ENCODE measurements at regions not wholly inside any gene's neighbourhood (a gene's known extent, or its start where the extent isn't known, plus 50 kb on each side); places are given as distances from the start of the nearest gene placed in this dataset.
"Not testable (repeated sequence)": the region's sequence is repeated elsewhere in the genome, so short reads cannot be mapped to it uniquely, and the experiment has no call there.

DNA sequence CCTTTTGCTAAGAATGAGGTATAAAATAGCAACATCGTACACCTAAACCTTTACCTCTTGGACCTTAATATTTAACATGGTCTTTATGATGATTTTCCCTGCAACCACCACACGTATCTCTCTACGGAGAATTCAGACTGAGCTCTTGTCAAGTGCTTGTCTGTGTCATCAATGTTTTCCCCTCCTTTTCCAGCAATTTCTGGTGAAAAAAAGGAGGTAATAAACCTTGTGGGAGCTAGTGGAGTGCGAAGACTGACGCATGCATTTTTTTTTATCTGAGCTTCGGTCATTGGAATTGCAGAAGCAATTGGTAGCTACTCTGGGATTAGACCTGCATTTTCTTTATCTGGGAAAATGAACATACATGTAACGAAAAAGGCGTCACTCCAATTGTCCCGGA lies 527.6 kb downstream of the TMEM114 start:
- in situ Hi-C loops (cut with MboI; ENCODE audit: low sequenced_read_pairs, unreplicated experiment), result no loop called here
- TF ChIP-seq, protein P1, sequence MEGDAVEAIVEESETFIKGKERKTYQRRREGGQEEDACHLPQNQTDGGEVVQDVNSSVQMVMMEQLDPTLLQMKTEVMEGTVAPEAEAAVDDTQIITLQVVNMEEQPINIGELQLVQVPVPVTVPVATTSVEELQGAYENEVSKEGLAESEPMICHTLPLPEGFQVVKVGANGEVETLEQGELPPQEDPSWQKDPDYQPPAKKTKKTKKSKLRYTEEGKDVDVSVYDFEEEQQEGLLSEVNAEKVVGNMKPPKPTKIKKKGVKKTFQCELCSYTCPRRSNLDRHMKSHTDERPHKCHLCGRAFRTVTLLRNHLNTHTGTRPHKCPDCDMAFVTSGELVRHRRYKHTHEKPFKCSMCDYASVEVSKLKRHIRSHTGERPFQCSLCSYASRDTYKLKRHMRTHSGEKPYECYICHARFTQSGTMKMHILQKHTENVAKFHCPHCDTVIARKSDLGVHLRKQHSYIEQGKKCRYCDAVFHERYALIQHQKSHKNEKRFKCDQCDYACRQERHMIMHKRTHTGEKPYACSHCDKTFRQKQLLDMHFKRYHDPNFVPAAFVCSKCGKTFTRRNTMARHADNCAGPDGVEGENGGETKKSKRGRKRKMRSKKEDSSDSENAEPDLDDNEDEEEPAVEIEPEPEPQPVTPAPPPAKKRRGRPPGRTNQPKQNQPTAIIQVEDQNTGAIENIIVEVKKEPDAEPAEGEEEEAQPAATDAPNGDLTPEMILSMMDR (IDR thresholded peaks at IDR 0.05; ENCODE audit: borderline replicate concordance, control extremely low read depth, extremely low read depth, insufficient read depth, missing control alignments), result no peak
- no peak for DNase-seq (ENCODE audit: low spot score)

DNA sequence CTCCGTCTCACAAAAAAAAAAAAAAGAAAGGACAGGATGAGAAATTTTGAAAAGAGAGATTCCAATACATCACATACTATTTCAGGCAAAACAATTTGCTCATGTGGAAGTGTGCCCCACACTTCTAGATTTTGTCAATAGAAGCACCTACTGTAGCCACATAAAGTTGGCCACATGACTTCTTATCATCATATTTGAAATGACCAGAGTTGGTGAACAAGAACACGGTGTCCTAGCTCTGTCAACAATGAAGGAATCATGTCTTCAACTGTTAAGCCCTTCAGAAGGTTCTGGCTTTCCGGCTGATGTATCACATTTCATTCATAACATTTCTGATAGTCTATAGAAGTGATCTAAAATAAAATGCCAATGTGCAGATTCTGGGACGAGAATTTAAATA lies 534.5 kb downstream of the TMEM114 start:
- TF ChIP-seq, protein P1 (IDR thresholded peaks at IDR 0.05; ENCODE audit: borderline replicate concordance, control extremely low read depth, extremely low read depth, insufficient read depth, missing control alignments), result no peak
- no peak for DNase-seq (ENCODE audit: low spot score)
- in situ Hi-C loops (cut with MboI; ENCODE audit: low sequenced_read_pairs, unreplicated experiment), result no loop called here

DNA sequence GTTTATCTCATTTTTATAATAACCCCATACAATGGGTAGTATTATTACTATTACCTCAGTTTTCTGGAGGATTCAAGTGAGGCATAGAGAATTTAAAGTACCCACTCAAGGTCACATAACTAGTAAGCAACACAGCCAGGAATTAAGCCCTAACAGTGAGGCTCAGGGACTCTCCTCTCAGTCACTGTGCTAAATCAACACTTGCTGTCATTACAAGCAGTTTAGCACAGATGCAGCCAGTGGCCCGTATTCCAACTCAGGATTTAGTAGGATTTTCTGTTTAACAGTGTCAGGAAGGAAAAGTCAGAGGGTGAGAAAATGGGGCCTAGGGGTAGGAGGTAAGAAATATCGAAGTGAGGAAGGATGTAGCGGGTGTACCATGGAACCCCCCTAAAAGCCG lies 536.9 kb downstream of the TMEM114 start:
- TF ChIP-seq, protein P1 (IDR thresholded peaks at IDR 0.05; ENCODE audit: borderline replicate concordance, control extremely low read depth, extremely low read depth, insufficient read depth, missing control alignments), result no peak
- in situ Hi-C loops (cut with MboI; ENCODE audit: low sequenced_read_pairs, unreplicated experiment), result no loop called here
- DNase-seq (ENCODE audit: low spot score), result no peak

DNA sequence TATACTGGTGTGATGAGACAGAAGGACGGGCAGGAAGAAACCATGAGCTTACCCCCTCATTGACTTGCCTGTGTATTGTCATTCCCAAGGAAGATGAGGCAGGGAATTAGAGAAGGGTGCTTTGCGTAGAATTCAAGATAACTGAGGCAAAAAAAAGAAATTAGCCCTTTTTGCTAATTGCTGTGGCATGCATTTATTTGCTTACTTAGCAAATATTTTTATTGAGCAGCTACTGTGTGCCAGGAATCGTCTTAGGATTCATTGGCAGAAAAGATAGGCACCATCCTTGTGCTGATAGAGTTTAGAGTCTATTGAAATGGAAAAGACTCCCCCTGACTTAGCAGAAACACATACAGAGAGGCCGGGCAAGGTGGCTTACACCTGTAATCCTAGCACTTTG lies 541.9 kb downstream of the TMEM114 start:
- TF ChIP-seq, protein P1 (IDR thresholded peaks at IDR 0.05; ENCODE audit: borderline replicate concordance, control extremely low read depth, extremely low read depth, insufficient read depth, missing control alignments), result no peak
- in situ Hi-C loops (cut with MboI; ENCODE audit: low sequenced_read_pairs, unreplicated experiment), result no loop called here
- DNase-seq (ENCODE audit: low spot score), result no peak

DNA sequence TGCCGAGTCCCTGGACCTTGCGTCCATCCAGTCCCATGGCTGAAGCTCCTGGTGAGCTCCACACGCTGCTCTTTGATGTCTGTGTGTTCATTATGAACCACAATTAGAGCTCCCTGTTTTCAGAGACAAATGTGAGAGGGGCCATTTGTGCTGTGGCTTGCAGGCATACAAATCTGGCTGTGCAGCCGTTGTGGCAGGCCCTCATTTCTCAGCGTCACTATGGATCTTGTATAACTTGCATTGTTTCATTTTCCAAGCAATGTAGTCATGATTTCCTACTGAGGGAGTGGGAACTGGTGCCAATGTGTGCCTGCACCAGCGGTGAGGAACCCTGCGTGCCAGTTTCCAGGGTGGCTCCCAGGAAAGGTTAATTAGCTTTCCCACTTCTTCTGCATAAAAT lies 542.6 kb downstream of the TMEM114 start:
- in situ Hi-C loops (cut with MboI; ENCODE audit: low sequenced_read_pairs, unreplicated experiment), result no loop called here

DNA sequence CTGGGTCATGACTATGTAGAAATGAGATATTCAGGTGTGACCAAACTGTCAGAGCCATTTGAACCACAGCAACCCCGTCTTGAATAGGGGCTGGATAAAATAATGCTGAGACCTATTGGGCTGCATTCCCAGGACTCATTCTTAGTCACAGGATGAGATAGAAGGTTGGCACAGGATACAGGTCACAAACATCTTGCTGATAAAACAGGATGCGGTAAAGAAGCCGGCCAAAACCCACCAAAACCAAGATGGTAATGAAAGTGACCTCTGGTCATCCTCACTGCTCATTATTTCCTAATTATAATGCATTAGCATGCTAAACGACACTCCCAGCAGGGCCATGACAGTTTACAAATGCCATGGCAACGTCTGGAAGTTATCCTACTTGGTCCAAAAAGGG lies 545.5 kb downstream of the TMEM114 start:
- TF ChIP-seq, protein P1 (IDR thresholded peaks at IDR 0.05; ENCODE audit: borderline replicate concordance, control extremely low read depth, extremely low read depth, insufficient read depth, missing control alignments), result no peak
- no peak for DNase-seq (ENCODE audit: low spot score)
- in situ Hi-C loops (cut with MboI; ENCODE audit: low sequenced_read_pairs, unreplicated experiment), result no loop called here

More for the DNA sequence above, 542.6 kb downstream of the TMEM114 start:
- DNase-seq (ENCODE audit: low spot score), result no peak
- TF ChIP-seq, protein P1 (IDR thresholded peaks at IDR 0.05; ENCODE audit: borderline replicate concordance, control extremely low read depth, extremely low read depth, insufficient read depth, missing control alignments), result no peak

DNA sequence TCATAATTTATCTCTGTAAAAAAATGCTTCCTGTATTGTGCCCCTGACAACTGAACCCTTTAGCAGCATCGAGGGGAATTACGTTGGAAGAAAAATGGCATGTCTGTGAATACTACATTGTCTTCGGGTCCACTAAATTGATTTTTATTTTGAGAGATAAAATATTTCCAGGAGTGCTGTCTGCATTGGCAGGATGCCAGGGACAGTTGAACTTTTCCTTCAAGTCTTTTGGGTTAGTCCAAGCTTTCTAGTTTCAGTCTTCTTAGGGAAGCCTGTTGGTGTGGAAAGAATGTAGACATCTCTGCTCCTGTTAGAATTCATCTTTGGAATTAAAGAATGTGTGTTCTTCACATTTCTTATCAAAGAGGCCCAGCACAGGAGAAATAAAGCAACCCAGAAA lies 557.9 kb downstream of the TMEM114 start:
- in situ Hi-C loops (cut with MboI; ENCODE audit: low sequenced_read_pairs, unreplicated experiment), result no loop called here
- DNase-seq (ENCODE audit: low spot score), result no peak
- TF ChIP-seq, protein P1 (IDR thresholded peaks at IDR 0.05; ENCODE audit: borderline replicate concordance, control extremely low read depth, extremely low read depth, insufficient read depth, missing control alignments), result no peak

DNA sequence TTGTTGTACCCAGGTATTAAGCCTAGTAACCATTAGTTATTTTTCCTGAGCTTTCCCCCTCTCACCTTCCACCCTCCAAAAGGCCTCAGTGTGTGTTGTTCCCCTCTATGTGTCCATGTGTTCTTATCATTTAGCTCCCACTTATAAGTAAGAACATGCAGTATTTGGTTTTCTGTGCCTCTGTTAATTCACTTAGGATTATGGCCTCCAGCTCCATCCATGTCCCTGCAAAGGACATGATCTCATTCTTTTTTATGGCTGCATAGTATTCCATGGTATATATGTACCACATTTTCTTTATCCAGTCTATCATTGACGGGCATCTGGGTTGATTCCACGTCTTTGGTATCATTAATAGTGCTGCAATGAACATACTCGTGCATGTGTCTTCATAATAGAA lies 560.3 kb downstream of the TMEM114 start:
- in situ Hi-C loops (cut with MboI; ENCODE audit: low sequenced_read_pairs, unreplicated experiment); DNase-seq (ENCODE audit: low spot score): not testable (repeated sequence)
